NCI-H1417 (cell line): ENCODE measurements at regions not wholly inside any gene's neighbourhood (a gene's known extent, or its start where the extent isn't known, plus 50 kb on each side); places are given as distances from the start of the nearest gene placed in this dataset.

ENCODE experiments used
- DNase-seq, 3 experiments: peaks; one replicate each; lab custom pipeline; 2025; lab: John Stamatoyannopoulos, UW

- peak in 1 of 3 experiments; percentile 22 for DNase-seq
These were observed 158.2 kb downstream of the TDRD15 start for GRCh38 chr2:21281791-21282514.

DNA sequence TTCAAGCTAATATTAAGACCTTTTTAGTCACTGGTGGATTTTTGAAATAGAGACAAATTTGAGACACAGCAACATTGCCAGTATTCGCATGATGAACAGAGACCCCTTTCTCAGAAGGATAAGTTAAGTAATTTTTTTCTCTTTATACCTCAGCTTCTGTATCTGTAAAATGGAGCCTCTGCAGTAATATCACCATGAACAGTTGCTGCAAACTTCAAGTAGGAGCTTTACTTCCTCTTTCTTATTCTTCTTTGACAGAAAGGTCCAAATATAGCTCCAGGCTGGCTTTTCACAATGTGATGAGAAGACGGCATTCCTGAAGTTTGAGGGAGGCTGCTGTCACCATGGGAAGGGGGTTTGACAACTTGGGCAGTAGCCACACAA lies 158.7 kb downstream of the TDRD15 start:
- no peak for DNase-seq

DNA sequence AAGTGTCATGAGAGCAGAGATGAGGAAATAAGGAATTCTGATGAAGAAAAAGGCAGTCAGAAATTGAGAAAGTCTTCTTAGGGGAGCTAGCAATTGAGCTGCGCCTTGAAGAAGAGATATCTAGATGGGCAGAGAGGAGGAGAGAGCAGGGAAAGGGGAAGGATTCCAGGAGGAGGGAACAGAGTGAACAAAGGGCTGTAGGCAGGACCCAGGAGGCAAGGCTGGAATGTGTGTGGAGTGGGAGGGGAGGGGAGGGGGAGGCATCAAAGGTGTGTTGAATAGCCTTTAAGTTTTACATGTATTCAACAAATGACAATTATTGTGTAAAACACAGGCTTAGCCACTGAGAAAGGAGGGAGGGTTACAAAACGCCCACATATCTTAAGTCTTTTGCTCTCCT lies 164.5 kb downstream of the TDRD15 start:
- DNase-seq: no peak

GRCh38 chr2:21288739-21289520 lies 165.2 kb downstream of the TDRD15 start:
- DNase-seq: no peak

GRCh38 chr2:21289551-21289950 lies 165.8 kb downstream of the TDRD15 start:
- DNase-seq: no peak

DNA sequence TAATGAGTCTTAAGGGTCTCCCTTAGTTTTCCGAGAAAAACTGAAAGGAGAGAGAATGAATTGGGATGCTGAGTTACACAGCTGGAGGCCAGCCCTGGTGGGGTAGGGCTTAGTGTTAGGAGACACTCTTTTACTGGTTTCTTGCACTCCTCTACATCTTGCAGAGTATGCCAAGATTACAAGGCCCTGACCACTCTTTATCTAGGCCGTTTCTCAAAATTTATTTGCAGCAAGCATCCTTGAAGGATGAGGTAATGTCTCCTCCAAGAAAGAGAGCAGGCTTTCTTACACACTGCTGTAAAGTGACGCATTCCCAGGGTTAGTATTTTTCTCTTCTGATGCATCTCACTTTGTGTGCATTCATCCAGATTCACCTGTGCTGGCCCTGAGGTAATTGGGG lies 166.2 kb downstream of the TDRD15 start:
- no peak for DNase-seq

DNA sequence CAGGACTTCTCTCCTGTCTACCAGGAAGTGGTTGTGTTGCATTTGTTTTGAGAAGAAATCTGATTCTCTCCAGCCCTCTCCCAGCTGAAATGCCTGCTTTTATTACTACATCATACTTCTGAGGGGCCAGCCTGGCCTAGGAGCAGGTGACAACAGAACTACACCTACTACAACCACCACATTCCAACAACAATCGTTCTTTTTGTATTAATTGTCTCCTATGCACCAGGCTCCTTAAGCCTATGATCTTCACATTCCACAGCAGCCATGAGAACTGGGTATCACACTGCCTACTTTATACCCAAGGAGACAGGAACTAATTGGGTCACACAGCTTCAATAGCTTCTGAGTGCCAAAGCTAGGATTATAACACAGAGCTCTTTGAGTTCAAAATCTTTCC lies 167.7 kb downstream of the TDRD15 start:
- DNase-seq: no peak

DNA sequence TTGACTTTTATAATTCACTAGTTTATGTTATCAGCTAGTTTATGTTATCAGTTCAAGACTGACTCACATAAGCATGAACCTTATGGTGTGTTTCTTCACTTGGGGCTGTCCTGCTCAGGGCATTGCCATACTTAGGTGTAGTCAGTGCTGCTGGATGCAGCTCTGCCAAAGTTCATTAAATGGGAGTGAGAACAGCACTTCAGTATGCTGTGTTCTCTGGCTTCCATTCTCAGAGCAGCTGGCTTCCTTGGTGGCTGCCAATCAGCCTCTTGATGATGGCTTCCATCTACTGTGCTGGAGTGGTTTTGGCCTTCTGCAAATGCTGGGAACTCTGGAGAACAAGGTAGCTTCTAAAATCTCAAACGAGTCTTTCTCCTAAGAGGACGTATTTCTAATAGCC lies 170.7 kb downstream of the TDRD15 start:
- no peak for DNase-seq

DNA sequence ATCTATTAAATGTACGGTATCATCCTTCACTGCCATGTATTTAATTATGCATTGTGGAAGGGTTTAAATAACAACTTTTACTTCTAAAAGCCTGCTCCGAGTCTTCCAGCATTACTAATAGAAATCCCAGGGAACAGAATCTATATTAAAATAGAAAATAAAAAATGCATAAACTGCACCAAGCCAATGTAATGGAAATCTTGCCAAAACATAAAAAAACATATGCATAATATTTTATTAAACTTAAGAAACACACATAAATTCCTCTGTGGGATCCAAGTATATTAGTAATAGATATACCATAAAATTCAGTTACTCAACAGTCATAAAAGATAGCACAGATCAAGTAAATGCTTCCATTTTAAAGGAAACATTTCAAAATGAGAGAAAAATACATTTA lies 175.6 kb downstream of the TDRD15 start:
- no peak for DNase-seq

- no peak for DNase-seq
These were observed 178.2 kb downstream of the TDRD15 start for GRCh38 chr2:21301871-21302455.

DNA sequence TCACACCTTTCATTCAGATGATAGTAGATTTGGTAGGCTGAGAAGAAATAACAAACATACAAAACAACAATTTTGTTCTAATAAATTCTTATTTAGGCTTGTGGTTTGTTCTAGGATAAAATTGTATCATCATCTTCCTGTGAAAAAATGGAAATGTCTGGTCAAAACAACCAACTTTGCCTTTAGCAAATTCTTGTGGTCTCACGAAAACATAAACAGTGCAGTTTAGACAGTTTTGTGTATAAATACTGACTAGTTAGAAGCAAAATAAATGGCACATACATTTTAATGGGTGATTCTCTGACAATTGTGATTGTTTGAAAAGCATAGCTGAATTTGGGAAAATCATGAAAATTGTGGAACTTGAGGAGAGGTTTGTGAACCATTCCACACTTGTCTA lies 180.1 kb downstream of the TDRD15 start:
- no peak for DNase-seq

- no peak for DNase-seq
These were observed 181.8 kb downstream of the TDRD15 start for GRCh38 chr2:21305581-21305980.

DNA sequence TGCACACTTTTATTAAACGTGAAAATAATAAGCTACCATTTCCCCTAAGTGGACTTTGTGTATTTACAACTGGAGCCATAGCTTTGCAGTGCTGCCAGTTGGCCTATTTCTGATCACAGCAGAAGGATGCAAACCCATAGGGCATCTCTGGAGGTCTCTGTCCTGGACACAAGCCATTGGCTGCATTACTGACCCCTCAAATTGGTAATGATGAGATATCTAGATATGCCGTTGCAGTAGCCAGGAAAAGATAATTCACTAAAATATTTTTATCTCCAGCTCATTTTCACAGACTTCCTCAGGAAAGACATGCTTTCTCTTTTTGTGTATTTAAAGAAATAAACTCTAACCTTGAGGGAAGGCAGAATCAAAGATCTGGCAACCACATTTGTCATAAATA lies 182.5 kb downstream of the TDRD15 start:
- no peak for DNase-seq

- no peak for DNase-seq
These were observed 183.3 kb downstream of the TDRD15 start for GRCh38 chr2:21307037-21307436.

DNA sequence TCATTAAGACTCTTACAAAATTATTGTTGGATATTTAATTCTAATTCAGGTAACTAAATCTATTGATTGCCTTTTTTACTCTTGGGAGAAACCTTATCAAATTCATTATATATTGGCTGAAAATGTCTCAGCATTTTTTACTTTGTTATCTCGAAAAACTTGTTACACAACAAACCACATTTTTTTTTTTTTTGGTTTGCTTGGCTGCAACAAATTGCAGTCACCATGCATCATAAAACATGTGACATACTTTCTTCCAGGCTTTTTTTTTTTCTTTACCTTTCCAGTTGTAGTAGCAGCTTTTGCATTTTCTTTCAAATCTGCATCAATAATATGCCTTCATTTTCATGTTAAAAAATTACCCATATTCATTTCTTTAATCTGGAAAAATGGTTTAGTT lies 186.7 kb downstream of the TDRD15 start:
- no peak for DNase-seq

- no peak for DNase-seq
These were observed 190.6 kb downstream of the TDRD15 start for GRCh38 chr2:21314322-21314835.

DNA sequence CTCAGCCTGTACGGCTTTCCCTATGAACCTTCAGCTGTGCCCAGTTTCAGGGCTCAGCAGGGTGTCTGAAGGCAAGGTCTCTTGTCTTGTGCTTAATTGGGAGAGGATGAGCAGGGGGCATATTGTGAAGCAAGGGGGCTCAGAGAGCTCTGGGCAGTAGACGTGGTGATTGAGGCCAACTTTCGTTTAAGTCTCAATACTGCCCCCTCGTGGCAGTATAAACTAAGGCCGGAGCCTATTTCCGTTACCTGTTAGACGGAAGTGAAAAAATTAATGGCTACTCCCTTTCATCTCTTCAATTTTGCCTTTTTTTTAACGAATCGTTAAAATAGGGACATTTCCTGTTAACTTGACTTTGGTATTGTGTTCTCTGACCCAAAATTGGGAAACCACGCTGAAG lies 193.4 kb downstream of the TDRD15 start:
- peak; percentile 37 to 71 (median 69) for DNase-seq

DNA sequence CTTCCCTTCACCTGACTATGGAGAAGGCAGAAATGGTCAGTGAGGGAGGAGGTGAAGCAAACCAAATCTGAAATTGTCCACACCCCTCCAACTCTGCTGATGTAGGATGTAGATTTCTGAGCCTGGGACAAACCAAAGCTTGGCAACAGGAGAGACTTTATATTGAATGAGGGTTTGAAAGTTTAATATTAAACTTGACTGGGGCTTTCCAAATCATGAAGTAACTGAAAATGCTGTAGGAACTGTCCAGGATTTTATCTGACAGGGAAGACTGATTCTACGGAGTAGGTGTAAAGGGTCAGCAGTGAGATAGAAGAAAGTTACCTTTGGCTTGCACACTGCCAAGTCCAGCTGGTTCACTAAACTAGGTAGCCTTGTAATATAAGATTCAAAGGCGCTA lies 194.5 kb downstream of the TDRD15 start:
- DNase-seq: no peak

- no peak for DNase-seq
These were observed 202.4 kb downstream of the TDRD15 start for GRCh38 chr2:21326152-21326551.

- DNase-seq: no peak
These were observed 204.4 kb downstream of the TDRD15 start for GRCh38 chr2:21328177-21328576.

DNA sequence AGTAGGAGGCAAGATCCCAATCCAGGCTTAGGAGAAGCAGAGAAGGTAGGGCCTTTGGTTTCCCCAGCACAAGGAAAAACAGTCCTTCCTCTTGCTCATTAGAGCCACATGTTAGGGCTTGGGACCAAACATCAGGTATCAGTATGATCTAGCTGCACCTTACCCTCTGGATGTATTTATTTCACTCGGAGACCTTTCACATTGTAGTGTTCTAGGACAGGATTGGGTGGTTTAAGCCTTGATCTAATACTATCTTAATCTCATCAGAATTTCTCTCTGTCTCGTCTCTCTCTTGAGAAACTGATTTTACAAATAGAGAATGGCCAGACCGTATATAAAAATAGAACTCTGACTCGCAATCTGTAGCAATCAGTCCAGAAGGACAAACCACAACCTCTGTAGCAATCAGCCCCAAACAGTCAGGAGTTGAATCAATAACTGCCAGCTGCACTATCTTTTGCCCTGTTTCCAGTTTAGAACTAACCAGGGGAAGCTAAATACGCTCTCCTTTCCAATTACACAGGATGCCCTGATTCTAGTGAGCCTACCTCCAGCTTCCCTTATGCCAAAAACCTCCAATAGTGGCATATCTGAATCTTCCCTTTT lies 207.1 kb downstream of the TDRD15 start:
- DNase-seq: no peak

GRCh38 chr2:21331625-21332370 lies 208.0 kb downstream of the TDRD15 start:
- no peak for DNase-seq
